GM12875 (cell line): ENCODE measurements at regions not wholly inside any gene's neighbourhood (a gene's known extent, or its start where the extent isn't known, plus 50 kb on each side); places are given as distances from the start of the nearest gene placed in this dataset.

Experiments used
- H3K4me3 ChIP-seq: one replicate; pipeline ENCODE4 v1.5.1; 2011; ENCODE audit warnings: low read depth, low read length, control low read depth
- CTCF ChIP-seq: IDR thresholded peaks from 2 replicates; pipeline ENCODE4 v1.5.1; 2011; ENCODE audit warnings: low read depth, mild to moderate bottlenecking, control low read depth, inconsistent platforms, low read length, moderate library complexity, borderline replicate concordance; ENCODE audit not compliant: insufficient read depth

GRCh38 chrX:138872537-138872936 lies 161.0 kb upstream of the FGF13 start:
- TF ChIP-seq CTCF: no peak
- no peak overlapping the region for H3K4me3 ChIP-seq

DNA sequence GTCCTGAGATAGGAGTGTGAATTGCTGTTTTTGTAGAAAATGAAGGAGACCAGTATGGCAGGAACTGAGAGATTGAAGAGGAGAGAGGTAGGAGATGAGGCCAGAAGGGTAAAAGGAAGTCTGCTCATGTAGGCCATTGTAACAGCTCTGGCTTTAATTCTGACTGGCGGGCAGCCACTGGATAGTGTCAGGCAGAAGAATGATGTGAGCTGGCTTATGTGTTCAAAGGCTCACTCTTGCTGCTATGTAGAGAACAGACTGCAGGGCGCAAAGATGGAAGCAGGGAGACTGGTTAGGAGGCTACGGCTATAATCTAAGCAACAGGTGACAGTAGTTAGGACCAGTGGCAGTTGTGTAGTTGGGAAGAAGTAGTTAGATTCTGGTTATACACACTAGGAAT lies 160.2 kb upstream of the FGF13 start:
- no peak for TF ChIP-seq CTCF
- H3K4me3 ChIP-seq: no peak overlapping the region

DNA sequence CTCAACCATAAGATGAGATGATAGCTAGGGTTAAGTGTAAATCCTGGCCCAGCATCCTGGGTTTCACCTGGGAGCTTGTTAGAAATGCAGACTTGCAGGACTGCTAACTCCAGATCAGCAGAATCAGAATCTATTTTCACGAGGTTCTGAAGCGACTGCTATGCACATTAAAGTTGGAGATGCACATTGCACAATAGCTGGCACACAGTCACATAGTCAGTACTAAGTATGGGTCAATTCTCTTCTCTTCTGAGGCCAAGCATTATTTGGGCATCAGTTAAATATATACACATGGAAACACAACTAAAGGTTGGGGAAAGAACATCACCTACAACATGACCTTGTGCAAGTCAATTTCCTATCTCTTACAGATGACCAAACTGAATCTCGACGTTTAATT lies 155.1 kb upstream of the FGF13 start:
- TF ChIP-seq CTCF: no peak

DNA sequence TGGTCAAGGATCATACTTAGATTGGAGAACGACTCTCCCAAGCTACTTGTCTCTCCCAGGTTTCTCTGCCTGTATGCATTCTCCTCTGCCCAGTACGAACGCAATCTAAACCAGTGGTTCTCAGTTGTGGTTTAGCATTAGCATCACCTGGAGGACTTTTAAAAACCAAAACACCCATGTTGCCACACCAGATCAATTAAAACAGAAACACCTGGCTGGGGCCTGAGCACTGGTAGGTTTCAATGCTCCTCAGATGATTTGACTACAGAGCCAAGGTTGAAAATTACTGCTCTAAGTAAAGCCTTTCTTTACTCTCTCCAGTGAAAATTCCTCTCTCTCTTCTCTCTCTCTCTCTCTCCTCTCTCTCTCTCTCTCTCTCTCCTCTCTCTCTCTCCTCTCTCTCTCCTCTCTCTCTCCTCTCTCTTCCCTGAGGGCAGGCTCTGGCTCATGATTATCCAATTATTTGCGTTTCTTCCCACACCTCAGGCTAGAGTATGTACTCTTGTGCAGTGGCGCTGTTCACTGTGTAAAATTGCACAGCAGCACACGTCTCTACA lies 153.7 kb upstream of the FGF13 start:
- no peak for TF ChIP-seq CTCF
- no peak overlapping the region for H3K4me3 ChIP-seq

More for the DNA sequence above, 155.1 kb upstream of the FGF13 start:
- H3K4me3 ChIP-seq: no peak overlapping the region

- no peak overlapping the region for H3K4me3 ChIP-seq
Observed at GRCh38 chrX:138859421-138859820, 147.9 kb upstream of the FGF13 start.

DNA sequence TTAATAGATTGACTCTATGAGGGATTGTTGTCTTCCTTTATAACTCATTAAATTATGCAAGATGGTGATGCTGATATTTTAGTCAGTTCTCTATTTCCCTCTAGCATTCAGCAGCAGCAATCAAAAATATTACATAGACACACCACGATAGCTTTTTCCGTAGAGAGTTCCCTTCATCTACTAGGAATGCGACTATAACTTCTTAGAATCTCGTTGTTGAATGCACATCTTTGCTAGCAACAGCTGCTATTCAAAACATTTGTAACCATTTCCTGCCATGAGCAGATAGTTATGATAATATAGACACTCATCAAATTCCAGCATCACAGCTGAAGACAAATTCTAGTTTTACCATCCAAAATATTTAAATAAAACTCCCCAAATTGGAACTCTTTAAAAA lies 147.4 kb upstream of the FGF13 start:
- no peak overlapping the region for H3K4me3 ChIP-seq
- TF ChIP-seq CTCF: no peak

More at GRCh38 chrX:138859421-138859820, 147.9 kb upstream of the FGF13 start:
- TF ChIP-seq CTCF: no peak

- no peak overlapping the region for H3K4me3 ChIP-seq
- TF ChIP-seq CTCF: no peak
Observed at GRCh38 chrX:138858438-138858837, 146.9 kb upstream of the FGF13 start.
